Liver (tissue), 8 donors: ENCODE measurements at regions not wholly inside any gene's neighbourhood (a gene's known extent, or its start where the extent isn't known, plus 50 kb on each side); places are given as distances from the start of the nearest gene placed in this dataset.

Experiments
- DNase-seq: peaks from one replicate; pipeline ENCODE4 v3.0.0-alpha.2; 2017; ENCODE audit warnings: low spot score
- H3K27ac ChIP-seq, 2 donors: one replicate each; pipeline ENCODE4 v1.7.0; 2013; ENCODE audit warnings: inconsistent platforms in 2 of 2, low read length in 2 of 2, control low read depth in 1 of 2, low read depth in 1 of 2, mild to moderate bottlenecking in 1 of 2
- H3K27me3 ChIP-seq, 4 donors: one replicate each; pipeline versions ENCODE4 v1.6.1 to v1.7.0; 2013; ENCODE audit warnings: low read length in 3 of 4, inconsistent platforms in 1 of 4, mild to moderate bottlenecking in 1 of 4, moderate library complexity in 1 of 4; ENCODE audit not compliant: control insufficient read depth in 4 of 4, insufficient read depth in 4 of 4
- H3K36me3 ChIP-seq, 4 donors: one replicate each; pipeline versions ENCODE4 v1.6.1 to v1.7.0; 2013; ENCODE audit warnings: low read length in 3 of 4, mild to moderate bottlenecking in 3 of 4, low read depth in 1 of 4, moderate library complexity in 1 of 4; ENCODE audit not compliant: control insufficient read depth in 4 of 4, insufficient read depth in 3 of 4
- H3K4me1 ChIP-seq, 4 donors: one replicate each; pipeline versions ENCODE4 v1.6.1 to v1.7.0; 2013; ENCODE audit warnings: low read length in 3 of 4, mild to moderate bottlenecking in 3 of 4, moderate library complexity in 1 of 4; ENCODE audit not compliant: control insufficient read depth in 4 of 4, insufficient read depth in 4 of 4
- H3K4me3 ChIP-seq, 3 donors: one replicate each; pipeline versions ENCODE4 v1.6.1 to v1.7.0; 2013; ENCODE audit warnings: low read length in 3 of 3, control low read depth in 1 of 3, low read depth in 1 of 3, mild to moderate bottlenecking in 1 of 3
- H3K9ac ChIP-seq, 2 donors: one replicate each; pipeline ENCODE4 v1.7.0; 2013; ENCODE audit warnings: low read length in 2 of 2, mild to moderate bottlenecking in 2 of 2, moderate library complexity in 2 of 2, control low read depth in 1 of 2, low read depth in 1 of 2
- H3K9me3 ChIP-seq, 4 donors: one replicate each; pipeline versions ENCODE4 v1.6.1 to v1.7.0; 2013; ENCODE audit warnings: low read length in 3 of 4; ENCODE audit not compliant: control insufficient read depth in 4 of 4
- EGR1 ChIP-seq, 2 donors: IDR thresholded peaks; 2 replicates each; pipeline ENCODE4 v1.6.1; 2016 to 2018; ENCODE audit warnings: antibody characterized with exemption in 2 of 2, low read depth in 2 of 2
- FOXA1 ChIP-seq: IDR thresholded peaks from 2 replicates; pipeline ENCODE4 v1.6.1; 2016; ENCODE audit warnings: antibody characterized with exemption
- FOXA2 ChIP-seq: IDR thresholded peaks from 2 replicates; pipeline ENCODE4 v1.6.1; 2016; ENCODE audit warnings: antibody characterized with exemption
- HNF4A ChIP-seq, 2 donors: conservative IDR thresholded peaks; 2 replicates each; pipeline ENCODE4 v1.6.1; 2016; ENCODE audit warnings: antibody characterized with exemption in 2 of 2, mild to moderate bottlenecking in 2 of 2
- HNF4G ChIP-seq: IDR thresholded peaks from 2 replicates; pipeline ENCODE4 v1.6.1; 2016; ENCODE audit warnings: antibody characterized with exemption
- JUND ChIP-seq, 2 donors: IDR thresholded peaks; 2 replicates each; pipeline ENCODE4 v1.6.1; 2016; ENCODE audit warnings: antibody characterized with exemption in 2 of 2
- NR2F2 ChIP-seq: IDR thresholded peaks from 2 replicates; pipeline ENCODE4 v1.6.1; 2016; ENCODE audit warnings: antibody characterized with exemption
- RAD21 ChIP-seq, 2 donors: IDR thresholded peaks; 2 replicates each; pipeline ENCODE4 v1.6.1; 2016; ENCODE audit warnings: antibody characterized with exemption in 2 of 2, mild to moderate bottlenecking in 2 of 2
- RXRA ChIP-seq, 2 donors: IDR thresholded peaks; 2 replicates each; pipeline ENCODE4 v1.6.1; 2017 to 2018; ENCODE audit warnings: antibody characterized with exemption in 2 of 2, mild to moderate bottlenecking in 1 of 2
- SP1 ChIP-seq: IDR thresholded peaks from 2 replicates; pipeline ENCODE4 v1.6.1; 2018; ENCODE audit warnings: antibody characterized with exemption, mild to moderate bottlenecking
- TAF1 ChIP-seq: conservative IDR thresholded peaks from 2 replicates; pipeline ENCODE4 v1.6.1; 2016; ENCODE audit warnings: antibody characterized with exemption, mild to moderate bottlenecking
- YY1 ChIP-seq: IDR thresholded peaks from 2 replicates; pipeline ENCODE4 v1.6.1; 2016; ENCODE audit warnings: antibody characterized with exemption, mild to moderate bottlenecking
- WGBS: extraction: QIAGEN DNeasy Blood & Tissue Kit; methylation state at CpG from one replicate; pipeline ENCODE4 v1.1.7; 2013; 5-methylcytosine and 5-hydroxymethylcytosine counted together
- TF ChIP-seq, protein P1 (sequence below): fragments of 150-350 bp; IDR thresholded peaks from 2 replicates; pipeline ENCODE4 v1.5.1; 2017; ENCODE audit warnings: improper control_type of control experiment, low read depth, low read length; ENCODE audit not compliant: missing input control
- TF ChIP-seq, protein P2 (sequence below): IDR thresholded peaks from 2 replicates; pipeline ENCODE4 v1.6.1; 2016; ENCODE audit warnings: antibody characterized with exemption
- TF ChIP-seq, protein P3 (sequence below): IDR thresholded peaks from 2 replicates; pipeline ENCODE4 v1.6.1; 2016; ENCODE audit warnings: antibody characterized with exemption
- TF ChIP-seq, protein P4 (sequence below): IDR thresholded peaks from 2 replicates; pipeline ENCODE4 v1.6.1; 2016; ENCODE audit warnings: antibody characterized with exemption
- TF ChIP-seq, protein P5 (sequence below): IDR thresholded peaks from 2 replicates; pipeline ENCODE4 v1.6.1; 2016; ENCODE audit warnings: antibody characterized with exemption, mild to moderate bottlenecking
- donor health status: healthy.
- donor health status: healthy.
- donor health status: healthy.
- donor health status: healthy.
- donor health status: healthy.

DNA sequence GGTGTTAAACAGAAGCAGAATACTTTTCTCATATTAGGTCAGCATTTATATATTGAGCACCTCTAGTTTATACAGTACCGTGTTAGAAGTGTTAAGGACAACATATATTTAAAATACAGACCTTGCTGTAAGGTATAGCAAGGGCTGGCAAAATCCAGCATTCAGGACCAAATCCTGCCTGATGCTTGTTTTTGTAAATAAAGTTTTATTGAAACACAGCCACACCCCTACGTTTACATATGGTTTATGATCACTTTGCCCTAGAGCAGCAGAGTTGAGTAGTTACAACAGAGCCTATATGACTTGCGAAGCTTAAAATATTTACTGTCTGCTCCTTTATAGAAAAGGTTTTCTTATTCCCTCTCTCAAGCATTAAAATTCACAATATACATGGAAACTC is 877.3 kb downstream of the MCTP2 start:
- WGBS, result 73% methylated on average over 3 of the region's 3 CpGs
- DNase-seq, result no peak
- Histone ChIP-seq H3K27me3 (no peaks in the 10 kb centered on the region), H3K27ac (no peak overlapping the region), H3K36me3 (no peaks in the 10 kb centered on the region), H3K4me3 (no peak overlapping the region), H3K4me1 (no peaks in the 10 kb centered on the region), H3K9ac (no peak overlapping the region), H3K9me3 (peaks cover 0 to 2% (median 0%) of the 10 kb centered on the region in 4 donors)
- TF ChIP-seq RAD21 (IDR thresholded peaks at IDR 0.05) (no peak), HNF4G (no peak), SP1 (no peak), NR2F2 (no peak), JUND (IDR thresholded peaks at IDR 0.05) (no peak), TAF1 (no peak), FOXA1 (no peak), HNF4A (conservative IDR thresholded peaks at IDR 0.05) (no peak)
- TF ChIP-seq, protein P1, sequence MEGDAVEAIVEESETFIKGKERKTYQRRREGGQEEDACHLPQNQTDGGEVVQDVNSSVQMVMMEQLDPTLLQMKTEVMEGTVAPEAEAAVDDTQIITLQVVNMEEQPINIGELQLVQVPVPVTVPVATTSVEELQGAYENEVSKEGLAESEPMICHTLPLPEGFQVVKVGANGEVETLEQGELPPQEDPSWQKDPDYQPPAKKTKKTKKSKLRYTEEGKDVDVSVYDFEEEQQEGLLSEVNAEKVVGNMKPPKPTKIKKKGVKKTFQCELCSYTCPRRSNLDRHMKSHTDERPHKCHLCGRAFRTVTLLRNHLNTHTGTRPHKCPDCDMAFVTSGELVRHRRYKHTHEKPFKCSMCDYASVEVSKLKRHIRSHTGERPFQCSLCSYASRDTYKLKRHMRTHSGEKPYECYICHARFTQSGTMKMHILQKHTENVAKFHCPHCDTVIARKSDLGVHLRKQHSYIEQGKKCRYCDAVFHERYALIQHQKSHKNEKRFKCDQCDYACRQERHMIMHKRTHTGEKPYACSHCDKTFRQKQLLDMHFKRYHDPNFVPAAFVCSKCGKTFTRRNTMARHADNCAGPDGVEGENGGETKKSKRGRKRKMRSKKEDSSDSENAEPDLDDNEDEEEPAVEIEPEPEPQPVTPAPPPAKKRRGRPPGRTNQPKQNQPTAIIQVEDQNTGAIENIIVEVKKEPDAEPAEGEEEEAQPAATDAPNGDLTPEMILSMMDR, result no peak
- TF ChIP-seq, protein P2, sequence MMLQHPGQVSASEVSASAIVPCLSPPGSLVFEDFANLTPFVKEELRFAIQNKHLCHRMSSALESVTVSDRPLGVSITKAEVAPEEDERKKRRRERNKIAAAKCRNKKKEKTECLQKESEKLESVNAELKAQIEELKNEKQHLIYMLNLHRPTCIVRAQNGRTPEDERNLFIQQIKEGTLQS, result no peak
- TF ChIP-seq, protein P3, sequence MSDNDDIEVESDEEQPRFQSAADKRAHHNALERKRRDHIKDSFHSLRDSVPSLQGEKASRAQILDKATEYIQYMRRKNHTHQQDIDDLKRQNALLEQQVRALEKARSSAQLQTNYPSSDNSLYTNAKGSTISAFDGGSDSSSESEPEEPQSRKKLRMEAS, result no peak
- TF ChIP-seq, protein P4, sequence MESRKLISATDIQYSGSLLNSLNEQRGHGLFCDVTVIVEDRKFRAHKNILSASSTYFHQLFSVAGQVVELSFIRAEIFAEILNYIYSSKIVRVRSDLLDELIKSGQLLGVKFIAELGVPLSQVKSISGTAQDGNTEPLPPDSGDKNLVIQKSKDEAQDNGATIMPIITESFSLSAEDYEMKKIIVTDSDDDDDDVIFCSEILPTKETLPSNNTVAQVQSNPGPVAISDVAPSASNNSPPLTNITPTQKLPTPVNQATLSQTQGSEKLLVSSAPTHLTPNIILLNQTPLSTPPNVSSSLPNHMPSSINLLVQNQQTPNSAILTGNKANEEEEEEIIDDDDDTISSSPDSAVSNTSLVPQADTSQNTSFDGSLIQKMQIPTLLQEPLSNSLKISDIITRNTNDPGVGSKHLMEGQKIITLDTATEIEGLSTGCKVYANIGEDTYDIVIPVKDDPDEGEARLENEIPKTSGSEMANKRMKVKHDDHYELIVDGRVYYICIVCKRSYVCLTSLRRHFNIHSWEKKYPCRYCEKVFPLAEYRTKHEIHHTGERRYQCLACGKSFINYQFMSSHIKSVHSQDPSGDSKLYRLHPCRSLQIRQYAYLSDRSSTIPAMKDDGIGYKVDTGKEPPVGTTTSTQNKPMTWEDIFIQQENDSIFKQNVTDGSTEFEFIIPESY, result no peak
- TF ChIP-seq, protein P5, sequence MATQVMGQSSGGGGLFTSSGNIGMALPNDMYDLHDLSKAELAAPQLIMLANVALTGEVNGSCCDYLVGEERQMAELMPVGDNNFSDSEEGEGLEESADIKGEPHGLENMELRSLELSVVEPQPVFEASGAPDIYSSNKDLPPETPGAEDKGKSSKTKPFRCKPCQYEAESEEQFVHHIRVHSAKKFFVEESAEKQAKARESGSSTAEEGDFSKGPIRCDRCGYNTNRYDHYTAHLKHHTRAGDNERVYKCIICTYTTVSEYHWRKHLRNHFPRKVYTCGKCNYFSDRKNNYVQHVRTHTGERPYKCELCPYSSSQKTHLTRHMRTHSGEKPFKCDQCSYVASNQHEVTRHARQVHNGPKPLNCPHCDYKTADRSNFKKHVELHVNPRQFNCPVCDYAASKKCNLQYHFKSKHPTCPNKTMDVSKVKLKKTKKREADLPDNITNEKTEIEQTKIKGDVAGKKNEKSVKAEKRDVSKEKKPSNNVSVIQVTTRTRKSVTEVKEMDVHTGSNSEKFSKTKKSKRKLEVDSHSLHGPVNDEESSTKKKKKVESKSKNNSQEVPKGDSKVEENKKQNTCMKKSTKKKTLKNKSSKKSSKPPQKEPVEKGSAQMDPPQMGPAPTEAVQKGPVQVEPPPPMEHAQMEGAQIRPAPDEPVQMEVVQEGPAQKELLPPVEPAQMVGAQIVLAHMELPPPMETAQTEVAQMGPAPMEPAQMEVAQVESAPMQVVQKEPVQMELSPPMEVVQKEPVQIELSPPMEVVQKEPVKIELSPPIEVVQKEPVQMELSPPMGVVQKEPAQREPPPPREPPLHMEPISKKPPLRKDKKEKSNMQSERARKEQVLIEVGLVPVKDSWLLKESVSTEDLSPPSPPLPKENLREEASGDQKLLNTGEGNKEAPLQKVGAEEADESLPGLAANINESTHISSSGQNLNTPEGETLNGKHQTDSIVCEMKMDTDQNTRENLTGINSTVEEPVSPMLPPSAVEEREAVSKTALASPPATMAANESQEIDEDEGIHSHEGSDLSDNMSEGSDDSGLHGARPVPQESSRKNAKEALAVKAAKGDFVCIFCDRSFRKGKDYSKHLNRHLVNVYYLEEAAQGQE, result no peak

DNA sequence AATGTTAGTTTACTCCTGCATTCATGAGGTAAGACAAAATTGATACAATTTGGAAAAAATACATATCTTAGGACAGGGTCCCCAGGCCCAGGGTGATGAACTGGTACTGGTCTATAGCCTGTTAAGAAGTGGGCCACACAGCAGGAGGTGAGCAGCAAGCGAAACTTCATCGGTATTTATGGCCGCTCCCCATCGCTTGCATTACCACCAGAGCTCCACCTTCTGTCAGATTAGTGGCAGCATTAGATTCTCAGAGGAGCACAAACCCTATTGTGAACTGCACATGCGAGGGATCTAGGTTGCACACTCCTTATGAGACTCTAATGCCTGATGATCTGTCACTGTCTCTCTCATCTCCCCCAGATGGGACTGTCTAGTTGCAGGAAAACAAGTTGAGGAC is 880.6 kb downstream of the MCTP2 start:
- Histone ChIP-seq H3K4me3 (no peak overlapping the region), H3K27me3 (no peaks in the 10 kb centered on the region), H3K36me3 (no peaks in the 10 kb centered on the region), H3K9ac (no peak overlapping the region), H3K27ac (no peak overlapping the region), H3K4me1 (no peaks in the 10 kb centered on the region), H3K9me3 (peaks cover 0 to 2% (median 0%) of the 10 kb centered on the region in 4 donors)
- no peak for DNase-seq
- 92% methylated on average over 5 of the region's 5 CpGs for WGBS
- TF ChIP-seq, protein P5, result no peak
- TF ChIP-seq, protein P4, result no peak
- TF ChIP-seq FOXA1 (no peak), EGR1 (IDR thresholded peaks at IDR 0.05; ENCODE audit: low read depth in 2 of 2) (no peak), TAF1 (no peak), HNF4G (no peak), RAD21 (IDR thresholded peaks at IDR 0.05) (no peak), NR2F2 (no peak), SP1 (no peak), JUND (IDR thresholded peaks at IDR 0.05) (no peak), FOXA2 (no peak), RXRA (IDR thresholded peaks at IDR 0.05) (no peak), YY1 (no peak)
- TF ChIP-seq, protein P3, result no peak
- TF ChIP-seq, protein P2, result no peak
